Body of pancreas (tissue), 4 donors: ENCODE measurements at regions not wholly inside any gene's neighbourhood (a gene's known extent, or its start where the extent isn't known, plus 50 kb on each side); places are given as distances from the start of the nearest gene placed in this dataset.

Experiments
- ATAC-seq: fragments of 150-250 bp; one replicate; pipeline ENCODE4 v1.9.1; 2016
- DNase-seq, 4 donors: peaks; one replicate each; pipeline ENCODE4 v3.0.0-alpha.2; 2019
- H3K27ac ChIP-seq, 4 donors: fragments of 200-600 bp; sonication (generic); 1 replicate in 3 of 4; 2 replicates in 1 of 4; pipeline versions ENCODE4 v1.5.1 to v1.6.1; 2016 to 2019; ENCODE audit warnings: mild to moderate bottlenecking in 1 of 4, mixed read lengths in 1 of 4, moderate library complexity in 1 of 4
- H3K27me3 ChIP-seq, 2 donors: fragments of 200-600 bp; sonication (generic); one replicate each; pipeline ENCODE4 v1.6.0; 2016; ENCODE audit warnings: mild to moderate bottlenecking in 1 of 2
- H3K36me3 ChIP-seq, 2 donors: fragments of 200-600 bp; sonication (generic); replicated peaks in 1 of 2; 2 replicates each; pipeline ENCODE4 v1.5.1; 2016; ENCODE audit warnings: low read depth in 2 of 2; ENCODE audit not compliant: insufficient read depth in 1 of 2
- H3K4me1 ChIP-seq: fragments of 200-600 bp; sonication (generic); one replicate; pipeline ENCODE4 v1.6.0; 2016
- H3K4me3 ChIP-seq, 2 donors: fragments of 200-600 bp; sonication (generic); 1 replicate in 1 of 2; 2 replicates in 1 of 2; pipeline ENCODE4 v1.5.1; 2016 to 2019
- H3K9me3 ChIP-seq, 3 donors: fragments of 200-600 bp; sonication (generic); 1 replicate in 2 of 3; 2 replicates in 1 of 3; pipeline ENCODE4 v1.5.1; 2016
- POLR2A ChIP-seq, 3 donors: fragments of 450-650 bp; IDR thresholded peaks; one replicate each; pipeline ENCODE4 v1.6.1; 2016; ENCODE audit warnings: antibody characterized with exemption in 3 of 3, mild to moderate bottlenecking in 2 of 3
- WGBS, 2 donors: methylation state at CpG; one replicate each; pipeline ENCODE4 v1.1.5; 2017; 5-methylcytosine and 5-hydroxymethylcytosine counted together
- intact Hi-C: fragments of 100-400 bp; cut with DNase I; formaldehyde crosslinking; loops from one replicate; pipeline ENCODE4 v1.15.1; 2023
- TF ChIP-seq, protein P1 (sequence below), 7 experiments: fragments of 450-650 bp in 4 of 7; fragments of 200-600 bp in 3 of 7; sonication (generic) in 3 of 7; IDR thresholded peaks; one replicate each; pipeline ENCODE4 v1.5.1; 2016 to 2019; ENCODE audit warnings: antibody characterized with exemption in 7 of 7

GRCh38 chr1:244207042-244207934 lies 156.2 kb downstream of the ZBTB18 start:
- H3K27me3 ChIP-seq: no peaks in the 10 kb centered on the region
- TF ChIP-seq, protein P1, sequence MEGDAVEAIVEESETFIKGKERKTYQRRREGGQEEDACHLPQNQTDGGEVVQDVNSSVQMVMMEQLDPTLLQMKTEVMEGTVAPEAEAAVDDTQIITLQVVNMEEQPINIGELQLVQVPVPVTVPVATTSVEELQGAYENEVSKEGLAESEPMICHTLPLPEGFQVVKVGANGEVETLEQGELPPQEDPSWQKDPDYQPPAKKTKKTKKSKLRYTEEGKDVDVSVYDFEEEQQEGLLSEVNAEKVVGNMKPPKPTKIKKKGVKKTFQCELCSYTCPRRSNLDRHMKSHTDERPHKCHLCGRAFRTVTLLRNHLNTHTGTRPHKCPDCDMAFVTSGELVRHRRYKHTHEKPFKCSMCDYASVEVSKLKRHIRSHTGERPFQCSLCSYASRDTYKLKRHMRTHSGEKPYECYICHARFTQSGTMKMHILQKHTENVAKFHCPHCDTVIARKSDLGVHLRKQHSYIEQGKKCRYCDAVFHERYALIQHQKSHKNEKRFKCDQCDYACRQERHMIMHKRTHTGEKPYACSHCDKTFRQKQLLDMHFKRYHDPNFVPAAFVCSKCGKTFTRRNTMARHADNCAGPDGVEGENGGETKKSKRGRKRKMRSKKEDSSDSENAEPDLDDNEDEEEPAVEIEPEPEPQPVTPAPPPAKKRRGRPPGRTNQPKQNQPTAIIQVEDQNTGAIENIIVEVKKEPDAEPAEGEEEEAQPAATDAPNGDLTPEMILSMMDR (IDR thresholded peaks at IDR 0.05): no peak
- TF ChIP-seq POLR2A (IDR thresholded peaks at IDR 0.05): no peak
- intact Hi-C loops: no loop called here
- DNase-seq (no peak), ATAC-seq (no peak)
- H3K4me1 ChIP-seq: no peaks in the 10 kb centered on the region
- no peaks in the 10 kb centered on the region for H3K9me3 ChIP-seq
- H3K36me3 ChIP-seq: no peaks in the 10 kb centered on the region
- WGBS, 2 donors: 82% methylated on average over 6 of the region's 6 CpGs
- no peak overlapping the region for H3K4me3 ChIP-seq
- H3K27ac ChIP-seq: no peak overlapping the region

GRCh38 chr1:244207935-244208244 lies 156.8 kb downstream of the ZBTB18 start:
- DNase-seq (no peak), ATAC-seq (no peak)
- Histone ChIP-seq H3K27ac (no peak overlapping the region), H3K36me3 (no peaks in the 10 kb centered on the region), H3K4me1 (no peaks in the 10 kb centered on the region), H3K9me3 (no peaks in the 10 kb centered on the region), H3K4me3 (no peak overlapping the region), H3K27me3 (no peaks in the 10 kb centered on the region)
- WGBS, 2 donors: 74 to 82% methylated on average over 2 of the region's 2 CpGs
- TF ChIP-seq, protein P1 (IDR thresholded peaks at IDR 0.05): no peak
- no peak for TF ChIP-seq POLR2A (IDR thresholded peaks at IDR 0.05)
- intact Hi-C loops: no loop called here

DNA sequence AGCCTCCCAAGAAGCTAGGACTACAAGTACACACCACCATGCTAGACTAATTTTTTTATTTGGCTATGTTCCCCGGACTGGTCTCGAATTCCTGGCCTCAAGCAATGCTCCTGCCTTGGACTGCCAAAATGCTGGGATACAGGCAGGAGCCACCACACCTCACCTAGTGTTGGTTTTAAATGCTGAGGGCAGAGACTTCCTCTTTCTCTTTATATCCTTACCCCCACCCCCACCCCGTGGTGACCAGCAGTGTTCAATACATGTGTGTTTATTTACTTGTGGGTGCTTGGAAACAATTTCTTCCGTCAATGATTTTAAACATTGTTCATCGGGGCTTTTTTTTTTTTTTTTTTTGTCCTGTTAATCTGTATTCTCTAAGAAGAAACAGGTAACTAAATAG lies 158.9 kb downstream of the ZBTB18 start:
- Histone ChIP-seq H3K4me1 (no peaks in the 10 kb centered on the region), H3K27ac (no peak overlapping the region), H3K4me3 (no peak overlapping the region), H3K9me3 (no peaks in the 10 kb centered on the region), H3K27me3 (no peaks in the 10 kb centered on the region), H3K36me3 (no peaks in the 10 kb centered on the region)
- 35 to 42% methylated on average over 5 of the region's 5 CpGs for WGBS, 2 donors
- intact Hi-C loops: no loop called here
- TF ChIP-seq, protein P1 (IDR thresholded peaks at IDR 0.05): no peak
- no peak for TF ChIP-seq POLR2A (IDR thresholded peaks at IDR 0.05)
- no peak for DNase-seq
- no peak for ATAC-seq

- ATAC-seq (no peak), DNase-seq (peak; percentile 22 to 48 (median 34))
- no peaks in the 10 kb centered on the region for H3K36me3 ChIP-seq
- TF ChIP-seq, protein P1 (IDR thresholded peaks at IDR 0.05): peak; percentile 8 to 53 (median 37)
- no peak for TF ChIP-seq POLR2A (IDR thresholded peaks at IDR 0.05)
- H3K4me3 ChIP-seq: no peak overlapping the region
- intact Hi-C loops: no loop called here
- 77 to 82% methylated on average over 14 to 27 of the region's 28 CpGs for WGBS, 2 donors
- H3K9me3 ChIP-seq: no peaks in the 10 kb centered on the region
- no peaks in the 10 kb centered on the region for H3K4me1 ChIP-seq
- H3K27me3 ChIP-seq: no peaks in the 10 kb centered on the region
- no peak overlapping the region for H3K27ac ChIP-seq
These were observed 159.9 kb downstream of the ZBTB18 start for GRCh38 chr1:244210884-244211558.
